ENCODE measurements at regions not wholly inside any gene's neighbourhood (a gene's known extent, or its start where the extent isn't known, plus 50 kb on each side); places are given as distances from the start of the nearest gene placed in this dataset.
"Not testable (repeated sequence)": the region's sequence is repeated elsewhere in the genome, so short reads cannot be mapped to it uniquely, and the experiment has no call there.

GRCh38 chr5:88666761-88667495 is 216.1 kb downstream of the MEF2C start:
- DNase-seq (ENCODE audit: low read depth): no peak

GRCh38 chr5:88665750-88666215 is 217.2 kb downstream of the MEF2C start:
- DNase-seq (ENCODE audit: low read depth): no peak

GRCh38 chr5:88664645-88665044 is 218.3 kb downstream of the MEF2C start:
- no peak for DNase-seq (ENCODE audit: low read depth)

GRCh38 chr5:88663793-88664216 is 219.2 kb downstream of the MEF2C start:
- no peak for DNase-seq (ENCODE audit: low read depth)

GRCh38 chr5:88662846-88663245 is 220.1 kb downstream of the MEF2C start:
- no peak for DNase-seq (ENCODE audit: low read depth)

- DNase-seq (ENCODE audit: low read depth): no peak
Observed at GRCh38 chr5:88661806-88662207, 221.2 kb downstream of the MEF2C start.

GRCh38 chr5:88660947-88661805 is 221.8 kb downstream of the MEF2C start:
- peak; percentile 52 for DNase-seq (ENCODE audit: low read depth)

GRCh38 chr5:88660264-88660946 is 222.6 kb downstream of the MEF2C start:
- DNase-seq (ENCODE audit: low read depth): no peak

GRCh38 chr5:88659529-88660263 is 223.3 kb downstream of the MEF2C start:
- no peak for DNase-seq (ENCODE audit: low read depth)

GRCh38 chr5:88658886-88659285 is 224.1 kb downstream of the MEF2C start:
- no peak for DNase-seq (ENCODE audit: low read depth)

GRCh38 chr5:88657906-88658775 is 224.8 kb downstream of the MEF2C start:
- DNase-seq (ENCODE audit: low read depth): no peak

- no peak for DNase-seq (ENCODE audit: low read depth)
Observed at GRCh38 chr5:88657136-88657535, 225.8 kb downstream of the MEF2C start.

GRCh38 chr5:88656221-88656950 is 226.6 kb downstream of the MEF2C start:
- DNase-seq (ENCODE audit: low read depth): no peak

GRCh38 chr5:88653471-88653870 is 229.5 kb downstream of the MEF2C start:
- no peak for DNase-seq (ENCODE audit: low read depth)

GRCh38 chr5:88647901-88648300 is 235.1 kb downstream of the MEF2C start:
- DNase-seq (ENCODE audit: low read depth): no peak

GRCh38 chr5:88646866-88647265 is 236.1 kb downstream of the MEF2C start:
- no peak for DNase-seq (ENCODE audit: low read depth)

- DNase-seq (ENCODE audit: low read depth): no peak
Observed at GRCh38 chr5:88644676-88645075, 238.3 kb downstream of the MEF2C start.

GRCh38 chr5:88643315-88643714 is 239.7 kb downstream of the MEF2C start:
- DNase-seq (ENCODE audit: low read depth): no peak

GRCh38 chr5:88634014-88634413 is 249.0 kb downstream of the MEF2C start:
- no peak for DNase-seq (ENCODE audit: low read depth)

GRCh38 chr5:88622890-88623289 is 260.1 kb downstream of the MEF2C start:
- not testable (repeated sequence) for DNase-seq (ENCODE audit: low read depth)
